MM.1S (cell line): ENCODE measurements at regions not wholly inside any gene's neighbourhood (a gene's known extent, or its start where the extent isn't known, plus 50 kb on each side); places are given as distances from the start of the nearest gene placed in this dataset.

ENCODE experiments used
- DNase-seq: peaks from one replicate; pipeline ENCODE4 v3.0.0-alpha.2; 2015
- H2AFZ ChIP-seq: fragments of 300-600 bp; sonication (generic); 2 replicates; pipeline ENCODE4 v1.6.0; 2016; ENCODE audit warnings: antibody characterized with exemption, low read length
- H3F3A ChIP-seq: fragments of 300-600 bp; sonication (generic); 2 replicates; pipeline ENCODE4 v1.6.1; 2016; ENCODE audit warnings: mild to moderate bottlenecking, antibody characterized with exemption, low read length, moderate library complexity, mixed read lengths; ENCODE audit not compliant: insufficient read depth
- H3K27ac ChIP-seq: fragments of 300-600 bp; sonication (generic); 2 replicates; pipeline ENCODE4 v1.5.1; 2016; ENCODE audit warnings: mild to moderate bottlenecking, low read length
- H3K27me3 ChIP-seq: fragments of 300-600 bp; sonication (generic); replicated peaks from 2 replicates; pipeline ENCODE4 v1.6.0; 2016; ENCODE audit warnings: low read length; ENCODE audit not compliant: insufficient read depth
- H3K36me3 ChIP-seq: fragments of 300-600 bp; sonication (generic); replicated peaks from 2 replicates; pipeline ENCODE4 v1.6.1; 2016; ENCODE audit warnings: mild to moderate bottlenecking, low read length, mixed read lengths; ENCODE audit not compliant: insufficient read depth
- H3K4me1 ChIP-seq: fragments of 300-600 bp; sonication (generic); 2 replicates; pipeline ENCODE4 v1.6.1; 2016; ENCODE audit warnings: low read length, mixed read lengths
- H3K4me2 ChIP-seq: fragments of 300-600 bp; sonication (generic); 2 replicates; pipeline ENCODE4 v1.6.0; 2016; ENCODE audit warnings: low read depth, low read length
- H3K4me3 ChIP-seq: fragments of 300-600 bp; sonication (generic); 2 replicates; pipeline ENCODE4 v1.5.1; 2016; ENCODE audit warnings: low read length, mixed read lengths
- H3K79me2 ChIP-seq: fragments of 300-600 bp; sonication (generic); 2 replicates; pipeline ENCODE4 v1.6.1; 2016; ENCODE audit warnings: mixed run types, low read length, mixed read lengths
- H3K9ac ChIP-seq: fragments of 300-600 bp; sonication (generic); 2 replicates; pipeline ENCODE4 v1.6.1; 2016; ENCODE audit warnings: low read length, mixed read lengths
- H3K9me2 ChIP-seq: fragments of 300-600 bp; sonication (generic); replicated peaks from 2 replicates; pipeline ENCODE4 v1.6.1; 2016; ENCODE audit warnings: mild to moderate bottlenecking, low read length, mixed read lengths; ENCODE audit not compliant: insufficient read depth
- H3K9me3 ChIP-seq: fragments of 300-600 bp; sonication (generic); replicated peaks from 2 replicates; pipeline ENCODE4 v1.6.1; 2016; ENCODE audit warnings: mild to moderate bottlenecking, low read length, mixed read lengths; ENCODE audit not compliant: insufficient read depth
- H4K20me1 ChIP-seq: fragments of 300-600 bp; sonication (generic); 2 replicates; pipeline ENCODE4 v1.6.1; 2016; ENCODE audit warnings: mild to moderate bottlenecking, low read length, moderate library complexity, mixed read lengths; ENCODE audit not compliant: insufficient read depth
- CTCF ChIP-seq: fragments of 300-600 bp; sonication (generic); IDR thresholded peaks from 2 replicates; pipeline ENCODE4 v1.5.1; 2016; ENCODE audit warnings: antibody characterized with exemption, low read length, mixed read lengths
- EZH2 ChIP-seq: fragments of 300-600 bp; sonication (generic); optimal IDR thresholded peaks from 2 replicates; pipeline ENCODE3; 2017; ENCODE audit warnings: low read depth, mild to moderate bottlenecking, antibody characterized with exemption, low read length, mixed read lengths
- EZH2phosphoT487 ChIP-seq: fragments of 300-600 bp; sonication (generic); IDR thresholded peaks from 2 replicates; pipeline ENCODE4 v1.6.1; 2018; ENCODE audit warnings: antibody characterized with exemption, low read length

- peaks cover 23% of the 10 kb centered on the region for H3K4me1 ChIP-seq
- no peaks in the 10 kb centered on the region for H3K79me2 ChIP-seq
- H4K20me1 ChIP-seq = no peaks in the 10 kb centered on the region
- peaks cover 6% of the 10 kb centered on the region; the same call in 1 of the 2 replicates for H3K27me3 ChIP-seq
- no peaks in the 10 kb centered on the region for H3K36me3 ChIP-seq
- peak overlapping the region; percentile 69 for H3K27ac ChIP-seq
- H3K9me2 ChIP-seq = no peaks in the 10 kb centered on the region
- DNase-seq = peak; percentile 33
- peak overlapping the region; percentile 66 for H3K9ac ChIP-seq
- H3K4me3 ChIP-seq = peak overlapping the region; percentile 39; the same call in 1 of the 2 replicates
- no peak for TF ChIP-seq EZH2
- no peak for TF ChIP-seq EZH2phosphoT487
- no peak for TF ChIP-seq CTCF
- H3K9me3 ChIP-seq = no peaks in the 10 kb centered on the region
- H3F3A ChIP-seq = peaks cover 12% of the 10 kb centered on the region
- peak overlapping the region; percentile 82 for H3K4me2 ChIP-seq
- no peak overlapping the region for H2AFZ ChIP-seq
Observed at GRCh38 chr17:83200231-83200699, 120.9 kb downstream of the METRNL start.

GRCh38 chr17:83200751-83201150, 121.3 kb downstream of the METRNL start:
- Histone ChIP-seq H3K36me3 (no peaks in the 10 kb centered on the region), H3K4me1 (peaks cover 23% of the 10 kb centered on the region), H3K4me2 (peak overlapping the region; percentile 82; the same call in 1 of the 2 replicates), H3K79me2 (no peaks in the 10 kb centered on the region), H3K4me3 (no peak overlapping the region), H3K9me2 (no peaks in the 10 kb centered on the region), H4K20me1 (no peaks in the 10 kb centered on the region), H3F3A (peaks cover 12% of the 10 kb centered on the region), H3K27ac (peak overlapping the region; percentile 69), H3K9ac (peak overlapping the region; percentile 66; the same call in 1 of the 2 replicates), H2AFZ (no peak overlapping the region), H3K9me3 (no peaks in the 10 kb centered on the region), H3K27me3 (peaks cover 6% of the 10 kb centered on the region; the same call in 1 of the 2 replicates)
- TF ChIP-seq EZH2 = no peak
- TF ChIP-seq CTCF = no peak
- TF ChIP-seq EZH2phosphoT487 = no peak
- no peak for DNase-seq

GRCh38 chr17:83201206-83202001, 122.0 kb downstream of the METRNL start:
- Histone ChIP-seq H3K9me3 (no peaks in the 10 kb centered on the region), H3K9me2 (no peaks in the 10 kb centered on the region), H3K9ac (no peak overlapping the region), H3K27me3 (peaks cover 6% of the 10 kb centered on the region; the same call in 1 of the 2 replicates), H3K27ac (peak overlapping the region; percentile 69; the same call in 1 of the 2 replicates), H2AFZ (no peak overlapping the region), H3F3A (peaks cover 12% of the 10 kb centered on the region), H3K79me2 (no peaks in the 10 kb centered on the region), H3K4me1 (peaks cover 23% of the 10 kb centered on the region), H4K20me1 (no peaks in the 10 kb centered on the region), H3K4me2 (no peak overlapping the region), H3K36me3 (no peaks in the 10 kb centered on the region), H3K4me3 (no peak overlapping the region)
- no peak for DNase-seq
- TF ChIP-seq EZH2phosphoT487 = no peak
- TF ChIP-seq CTCF = no peak
- TF ChIP-seq EZH2 = no peak
